HCT116 (cell line): ENCODE measurements at regions not wholly inside any gene's neighbourhood (a gene's known extent, or its start where the extent isn't known, plus 50 kb on each side); places are given as distances from the start of the nearest gene placed in this dataset.

Experiments used
- ATAC-seq: fragments of 200-7000 bp; cut with Tn5 transposase; 2 replicates; pipeline ENCODE4 v1.9.1; 2020; ENCODE audit warnings: mild to moderate bottlenecking, moderate library complexity
- BruUV-seq: library from RNA; stranded (reverse); fragments of 400-500 nt; replicated peaks from 2 replicates; lab custom pipeline; 2021; lab: Mats Ljungman, UMichigan
- CTCF ChIA-PET: fragments of 300-600 bp; sonication (Branson Sonifier 250); formaldehyde crosslinking; loops from one replicate; lab custom pipeline; 2021; ENCODE audit warnings: antibody characterized with exemption; lab: Charles Lee
- POLR2A ChIA-PET: fragments of 300-600, 350-600 bp; sonication (Branson Sonifier 250); formaldehyde crosslinking; loops from one replicate; lab custom pipeline; 2021; ENCODE audit warnings: antibody characterized with exemption; lab: Charles Lee
- RAD21 ChIA-PET, 2 experiments: fragments of 300-600 bp; sonication (Branson Sonifier 250); formaldehyde crosslinking; loops; one replicate each; lab custom pipeline; 2023; ENCODE audit warnings: low total read pairs in 2 of 2; ENCODE audit not compliant: uncharacterized antibody in 2 of 2, unreplicated experiment in 2 of 2, low non-redundant PET in 1 of 2; lab: Charles Lee
- DNase-seq: peaks from one replicate; pipeline ENCODE4 v3.0.0-alpha.2; 2010; ENCODE audit warnings: low read depth, low spot score
- H2AFZ ChIP-seq: fragments of 200-600 bp; shearing (Covaris generic), sonication (generic); 2 replicates; pipeline ENCODE4 v1.6.1; 2017; ENCODE audit warnings: low read depth, mixed run types, mixed read lengths, antibody characterized with exemption, low read length; ENCODE audit not compliant: poor library complexity, severe bottlenecking
- H3K27ac ChIP-seq: 2 replicates; pipeline ENCODE4 v1.5.1; 2012; ENCODE audit warnings: low read depth, low read length
- H3K27me3 ChIP-seq: fragments of 200-600 bp; sonication (generic); 2 replicates; pipeline ENCODE4 v1.6.1; 2016; ENCODE audit warnings: mixed run types, low read length, mixed read lengths; ENCODE audit not compliant: insufficient read depth
- H3K36me3 ChIP-seq, 2 experiments: fragments of 200-500 bp in 1 of 2; fragments of 200-600 bp in 1 of 2; sonication (Bioruptor generic) in 1 of 2; sonication (generic) in 1 of 2; 2 replicates each; pipeline versions ENCODE4 v1.5.1 to v1.6.1; 2014 to 2016; ENCODE audit warnings: low read length in 2 of 2, inconsistent platforms in 1 of 2, mixed read lengths in 1 of 2, mixed run types in 1 of 2; ENCODE audit not compliant: insufficient read depth in 2 of 2, control insufficient read depth in 1 of 2
- H3K4me1 ChIP-seq, 2 experiments: fragments of 200-600 bp in 1 of 2; sonication (generic) in 1 of 2; 2 replicates each; pipeline versions ENCODE4 v1.5.1 to v1.6.1; 2012 to 2017; ENCODE audit warnings: low read length in 2 of 2, inconsistent platforms in 1 of 2, mild to moderate bottlenecking in 1 of 2, mixed read lengths in 1 of 2, mixed run types in 1 of 2, moderate library complexity in 1 of 2; ENCODE audit not compliant: insufficient read depth in 2 of 2, control insufficient read depth in 1 of 2
- H3K4me2 ChIP-seq: fragments of 200-600 bp; sonication (generic); 2 replicates; pipeline ENCODE4 v1.6.1; 2017; ENCODE audit warnings: mixed run types, low read length, mixed read lengths
- H3K4me3 ChIP-seq, 2 experiments: fragments of 200-600 bp in 1 of 2; sonication (generic) in 1 of 2; replicated peaks in 1 of 2; 2 replicates each; pipeline ENCODE4 v1.5.1; 2011 to 2016; ENCODE audit warnings: low read length in 2 of 2, control low read depth in 1 of 2, low read depth in 1 of 2, mild to moderate bottlenecking in 1 of 2, mixed read lengths in 1 of 2, mixed run types in 1 of 2
- H3K79me2 ChIP-seq: fragments of 200-600 bp; sonication (generic); 2 replicates; pipeline ENCODE4 v1.6.1; 2017; ENCODE audit warnings: mild to moderate bottlenecking, mixed run types, low read length, moderate library complexity, mixed read lengths; ENCODE audit not compliant: insufficient read depth
- H3K9ac ChIP-seq: fragments of 200-600 bp; sonication (generic); 2 replicates; pipeline ENCODE4 v1.6.1; 2016; ENCODE audit warnings: low read length, mixed read lengths
- H3K9me2 ChIP-seq: fragments of 200-600 bp; sonication (generic), shearing (Covaris generic); 2 replicates; pipeline ENCODE4 v1.6.1; 2017; ENCODE audit warnings: mixed run types, mild to moderate bottlenecking, moderate library complexity; ENCODE audit not compliant: insufficient read depth
- H3K9me3 ChIP-seq, 2 experiments: fragments of 200-500 bp in 1 of 2; fragments of 200-600 bp in 1 of 2; sonication (Bioruptor generic) in 1 of 2; sonication (generic) in 1 of 2; 2 replicates each; pipeline ENCODE4 v1.6.1; 2014 to 2017; ENCODE audit warnings: low read length in 2 of 2, mixed read lengths in 2 of 2, inconsistent platforms in 1 of 2, low read depth in 1 of 2, mild to moderate bottlenecking in 1 of 2, mixed run types in 1 of 2, moderate library complexity in 1 of 2; ENCODE audit not compliant: control insufficient read depth in 1 of 2, insufficient read depth in 1 of 2
- H4K20me1 ChIP-seq: fragments of 200-600 bp; sonication (generic), shearing (Covaris generic); 2 replicates; pipeline ENCODE4 v1.6.1; 2017; ENCODE audit warnings: mixed run types, mild to moderate bottlenecking, moderate library complexity; ENCODE audit not compliant: insufficient read depth
- CBX3 ChIP-seq: IDR thresholded peaks from 2 replicates; pipeline ENCODE4 v1.6.1; 2012; ENCODE audit warnings: low read depth
- CEBPB ChIP-seq: IDR thresholded peaks from 2 replicates; pipeline ENCODE4 v1.6.1; 2012; ENCODE audit warnings: low read depth
- CTCF ChIP-seq, 3 experiments: fragments of 200-600 bp in 1 of 3; sonication (generic) in 1 of 3; IDR thresholded peaks in 2 of 3; conservative IDR thresholded peaks in 1 of 3; 2 replicates each; pipeline ENCODE4 v1.5.1; 2012 to 2017; ENCODE audit warnings: low read depth in 2 of 3, low read length in 2 of 3, antibody characterized with exemption in 1 of 3, borderline replicate concordance in 1 of 3, control low read depth in 1 of 3, mild to moderate bottlenecking in 1 of 3, mixed read lengths in 1 of 3, mixed run types in 1 of 3, moderate library complexity in 1 of 3; ENCODE audit not compliant: insufficient read depth in 1 of 3
- EGR1 ChIP-seq: IDR thresholded peaks from 2 replicates; pipeline ENCODE4 v1.6.1; 2012; ENCODE audit warnings: low read depth
- EZH2 ChIP-seq: fragments of 200-600 bp; sonication (generic); IDR thresholded peaks from 2 replicates; pipeline ENCODE4 v1.6.1; 2017; ENCODE audit warnings: antibody characterized with exemption, mixed run types
- JUND ChIP-seq: IDR thresholded peaks from 2 replicates; pipeline ENCODE4 v1.6.1; 2012
- MAX ChIP-seq: IDR thresholded peaks from 2 replicates; pipeline ENCODE4 v1.6.1; 2012
- POLR2A ChIP-seq: IDR thresholded peaks from 2 replicates; pipeline ENCODE4 v1.7.0; 2011; ENCODE audit warnings: borderline replicate concordance; ENCODE audit not compliant: insufficient read depth, insufficient read length; ENCODE audit errors: extremely low read depth
- POLR2AphosphoS5 ChIP-seq: IDR thresholded peaks from 2 replicates; pipeline ENCODE4 v1.6.1; 2011; ENCODE audit warnings: mild to moderate bottlenecking, low read depth, low read length, moderate library complexity
- RAD21 ChIP-seq: IDR thresholded peaks from 2 replicates; pipeline ENCODE4 v1.6.1; 2012; ENCODE audit warnings: low read depth, mild to moderate bottlenecking
- SIN3A ChIP-seq: IDR thresholded peaks from 2 replicates; pipeline ENCODE4 v1.6.1; 2012; ENCODE audit warnings: low read depth
- SRF ChIP-seq: IDR thresholded peaks from 2 replicates; pipeline ENCODE4 v1.6.1; 2012; ENCODE audit warnings: low read depth
- TCF7L2 ChIP-seq: IDR thresholded peaks from 2 replicates; pipeline ENCODE4 v1.7.0; 2011; ENCODE audit warnings: borderline replicate concordance, inconsistent platforms; ENCODE audit not compliant: insufficient read depth, insufficient read length; ENCODE audit errors: extremely low read depth
- ZFX ChIP-seq: fragments of 450-650 bp; IDR thresholded peaks from 2 replicates; pipeline ENCODE4 v1.6.1; 2017
- ZNF274 ChIP-seq: fragments of 200-500 bp; sonication (Bioruptor generic); IDR thresholded peaks from 2 replicates; pipeline ENCODE4 v1.6.1; 2014; ENCODE audit warnings: mild to moderate bottlenecking, low read depth, low read length, inconsistent platforms
- intact Hi-C: fragments of 100-400 bp; cut with micrococcal nuclease; formaldehyde crosslinking; loops from 2 replicates; pipeline ENCODE4 v1.10.0; 2022
- TF ChIP-seq, protein P1 (sequence below): IDR thresholded peaks from 2 replicates; pipeline ENCODE4 v1.6.1; 2011; ENCODE audit warnings: mild to moderate bottlenecking, low read length, moderate library complexity; ENCODE audit not compliant: insufficient replicate concordance; ENCODE audit errors: extremely low read depth

DNA sequence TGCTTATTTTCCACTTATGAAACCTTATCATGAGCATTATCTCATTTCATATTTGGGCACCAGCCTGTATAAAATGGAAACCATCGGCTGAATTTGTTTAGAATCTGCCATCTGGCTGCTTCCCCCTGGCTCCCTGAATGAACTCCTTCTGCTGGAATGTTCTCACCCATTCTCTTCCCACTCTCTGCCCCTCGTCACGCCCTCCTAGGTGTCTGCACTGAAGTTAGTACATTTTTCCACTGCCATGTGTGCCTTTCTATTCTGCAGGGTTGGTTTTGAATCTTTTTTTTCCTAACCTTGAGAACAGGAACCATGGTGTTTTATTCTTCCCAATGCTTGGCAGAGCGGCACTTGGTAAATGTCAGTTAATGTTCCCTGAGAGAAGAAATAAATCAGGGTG is 359.7 kb downstream of the MLLT3 start:
- ChIA-PET CTCF (no interaction called here), RAD21 (no interaction called here), POLR2A (no interaction called here)
- no peak overlapping the region for H3K27ac ChIP-seq
- no TSS peak for BruUV-seq
- intact Hi-C loops = no loop called here
- H3K9me3 ChIP-seq = no peaks in the 10 kb centered on the region
- DNase-seq (no peak), ATAC-seq (no peak)
- H3K36me3 ChIP-seq = no peaks in the 10 kb centered on the region
- TF ChIP-seq SRF (no peak), CBX3 (no peak), ZNF274 (no peak), RAD21 (no peak), JUND (no peak), CEBPB (no peak), SIN3A (no peak), EZH2 (no peak), TCF7L2 (no peak), ZFX (no peak), EGR1 (no peak), POLR2A (no peak), CTCF (IDR thresholded peaks at IDR 0.05 in 2 of 3, conservative IDR thresholded peaks at IDR 0.05 in 1 of 3; ENCODE audit: borderline replicate concordance in 1 of 3, insufficient read depth in 1 of 3, low read depth in 2 of 3, low read length in 2 of 3) (no peak), MAX (no peak), POLR2AphosphoS5 (no peak)
- TF ChIP-seq, protein P1, sequence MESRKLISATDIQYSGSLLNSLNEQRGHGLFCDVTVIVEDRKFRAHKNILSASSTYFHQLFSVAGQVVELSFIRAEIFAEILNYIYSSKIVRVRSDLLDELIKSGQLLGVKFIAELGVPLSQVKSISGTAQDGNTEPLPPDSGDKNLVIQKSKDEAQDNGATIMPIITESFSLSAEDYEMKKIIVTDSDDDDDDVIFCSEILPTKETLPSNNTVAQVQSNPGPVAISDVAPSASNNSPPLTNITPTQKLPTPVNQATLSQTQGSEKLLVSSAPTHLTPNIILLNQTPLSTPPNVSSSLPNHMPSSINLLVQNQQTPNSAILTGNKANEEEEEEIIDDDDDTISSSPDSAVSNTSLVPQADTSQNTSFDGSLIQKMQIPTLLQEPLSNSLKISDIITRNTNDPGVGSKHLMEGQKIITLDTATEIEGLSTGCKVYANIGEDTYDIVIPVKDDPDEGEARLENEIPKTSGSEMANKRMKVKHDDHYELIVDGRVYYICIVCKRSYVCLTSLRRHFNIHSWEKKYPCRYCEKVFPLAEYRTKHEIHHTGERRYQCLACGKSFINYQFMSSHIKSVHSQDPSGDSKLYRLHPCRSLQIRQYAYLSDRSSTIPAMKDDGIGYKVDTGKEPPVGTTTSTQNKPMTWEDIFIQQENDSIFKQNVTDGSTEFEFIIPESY = no peak
- H3K4me3 ChIP-seq = no peak overlapping the region
- H3K27me3 ChIP-seq = peaks cover 12% of the 10 kb centered on the region
- no peak overlapping the region for H2AFZ ChIP-seq
- H3K4me2 ChIP-seq = no peak overlapping the region
- no peak overlapping the region for H3K9ac ChIP-seq
- H4K20me1 ChIP-seq = no peaks in the 10 kb centered on the region
- no peaks in the 10 kb centered on the region for H3K4me1 ChIP-seq
- no peaks in the 10 kb centered on the region for H3K79me2 ChIP-seq
- no peaks in the 10 kb centered on the region for H3K9me2 ChIP-seq
